Tibial nerve (tissue), 4 donors: ENCODE measurements at regions not wholly inside any gene's neighbourhood (a gene's known extent, or its start where the extent isn't known, plus 50 kb on each side); places are given as distances from the start of the nearest gene placed in this dataset.
"Not testable (repeated sequence)": the region's sequence is repeated elsewhere in the genome, so short reads cannot be mapped to it uniquely, and the experiment has no call there.

Source experiments
- DNase-seq, 2 donors: peaks; one replicate each; pipeline ENCODE4 v3.0.0-alpha.2; 2019; ENCODE audit warnings: low spot score in 2 of 2
- H3K27ac ChIP-seq, 4 donors: fragments of 200-600 bp; sonication (generic) in 3 of 4; one replicate each; pipeline ENCODE4 v1.5.1; 2017 to 2019; ENCODE audit warnings: mild to moderate bottlenecking in 1 of 4
- H3K27me3 ChIP-seq, 2 donors: fragments of 200-600 bp; sonication (generic) in 1 of 2; one replicate each; pipeline versions ENCODE4 v1.5.1 to v1.6.0; 2017 to 2019
- H3K36me3 ChIP-seq, 3 donors: fragments of 200-600 bp; sonication (generic); one replicate each; pipeline ENCODE4 v1.5.1; 2018 to 2019
- H3K4me1 ChIP-seq, 4 donors: fragments of 200-600 bp; sonication (generic) in 3 of 4; one replicate each; pipeline ENCODE4 v1.5.1; 2017 to 2019
- H3K4me3 ChIP-seq, 4 donors: fragments of 200-600 bp; sonication (generic) in 3 of 4; one replicate each; pipeline ENCODE4 v1.5.1; 2017 to 2019; ENCODE audit warnings: mild to moderate bottlenecking in 1 of 4, moderate library complexity in 1 of 4
- H3K9me3 ChIP-seq, 4 donors: fragments of 200-600 bp; sonication (generic) in 3 of 4; one replicate each; pipeline ENCODE4 v1.5.1; 2017 to 2019
- CTCF ChIP-seq, 5 experiments: fragments of 200-600 bp in 3 of 5; fragments of 450-650 bp in 2 of 5; sonication (generic) in 3 of 5; IDR thresholded peaks; one replicate each; pipeline ENCODE4 v1.5.1; 2016 to 2019; ENCODE audit warnings: antibody characterized with exemption in 5 of 5, mild to moderate bottlenecking in 3 of 5, moderate library complexity in 2 of 5
- EP300 ChIP-seq, 2 donors: sonication (generic); formaldehyde crosslinking; IDR thresholded peaks; one replicate each; pipeline ENCODE4 v1.6.1; 2017; ENCODE audit warnings: antibody characterized with exemption in 2 of 2, mild to moderate bottlenecking in 1 of 2
- POLR2A ChIP-seq, 2 donors: fragments of 450-650 bp; IDR thresholded peaks; one replicate each; pipeline ENCODE4 v1.6.1; 2017; ENCODE audit warnings: antibody characterized with exemption in 2 of 2, mild to moderate bottlenecking in 2 of 2, moderate library complexity in 2 of 2
- WGBS, 2 donors: methylation state at CpG; one replicate each; pipeline ENCODE4 v1.1.5; 2018; 5-methylcytosine and 5-hydroxymethylcytosine counted together

GRCh38 chr17:27180322-27180721 is 113.6 kb upstream of the WSB1 start:
- Histone ChIP-seq H3K4me3 (no peak overlapping the region), H3K27me3 (no peaks in the 10 kb centered on the region), H3K36me3 (no peaks in the 10 kb centered on the region), H3K9me3 (peaks cover 0 to 8% (median 0%) of the 10 kb centered on the region in 4 donors), H3K27ac (no peak overlapping the region), H3K4me1 (no peaks in the 10 kb centered on the region)
- WGBS, 2 donors: 79 to 83% methylated on average over 5 of the region's 5 CpGs
- no peak for DNase-seq
- TF ChIP-seq CTCF (IDR thresholded peaks at IDR 0.05): no peak
- no peak for TF ChIP-seq EP300 (IDR thresholded peaks at IDR 0.05)
- no peak for TF ChIP-seq POLR2A (IDR thresholded peaks at IDR 0.05)

GRCh38 chr17:27181379-27181925 is 112.5 kb upstream of the WSB1 start:
- H3K27ac ChIP-seq, H3K4me3 ChIP-seq, H3K9me3 ChIP-seq, DNase-seq, H3K27me3 ChIP-seq, H3K4me1 ChIP-seq, H3K36me3 ChIP-seq: not testable (repeated sequence)
- 30 to 56% methylated on average over 2 of the region's 2 CpGs for WGBS, 2 donors

GRCh38 chr17:27181935-27182334 is 112.0 kb upstream of the WSB1 start:
- Histone ChIP-seq H3K4me3 (no peak overlapping the region), H3K27ac (no peak overlapping the region), H3K9me3 (peaks cover 0 to 8% (median 0%) of the 10 kb centered on the region in 4 donors), H3K4me1 (no peaks in the 10 kb centered on the region), H3K27me3 (no peaks in the 10 kb centered on the region), H3K36me3 (no peaks in the 10 kb centered on the region)
- 79 to 83% methylated on average over 3 of the region's 3 CpGs for WGBS, 2 donors
- TF ChIP-seq CTCF (IDR thresholded peaks at IDR 0.05) (no peak), EP300 (IDR thresholded peaks at IDR 0.05) (no peak), POLR2A (IDR thresholded peaks at IDR 0.05) (no peak)
- DNase-seq: no peak

GRCh38 chr17:27197505-27197904 is 96.4 kb upstream of the WSB1 start:
- H3K4me1 ChIP-seq, H3K27me3 ChIP-seq, H3K4me3 ChIP-seq, H3K27ac ChIP-seq, H3K36me3 ChIP-seq, H3K9me3 ChIP-seq: not testable (repeated sequence)
- DNase-seq: peak in 1 of 2 donors; percentile 14
- TF ChIP-seq CTCF (IDR thresholded peaks at IDR 0.05): peak in 1 of 5 experiments; percentile 25
- 17 to 34% methylated on average over 6 to 7 of the region's 8 CpGs for WGBS, 2 donors

GRCh38 chr17:27199948-27200347 is 94.0 kb upstream of the WSB1 start:
- no peak overlapping the region for H3K27ac ChIP-seq
- H3K4me1 ChIP-seq: no peaks in the 10 kb centered on the region
- TF ChIP-seq CTCF (IDR thresholded peaks at IDR 0.05) (no peak), POLR2A (IDR thresholded peaks at IDR 0.05) (no peak), EP300 (IDR thresholded peaks at IDR 0.05) (no peak)
- WGBS, 2 donors: 64 to 67% methylated on average over 4 of the region's 4 CpGs
- no peak overlapping the region for H3K4me3 ChIP-seq
- no peaks in the 10 kb centered on the region for H3K9me3 ChIP-seq
- no peak for DNase-seq
- H3K36me3 ChIP-seq: no peaks in the 10 kb centered on the region
- no peaks in the 10 kb centered on the region for H3K27me3 ChIP-seq

GRCh38 chr17:27200476-27200875 is 93.4 kb upstream of the WSB1 start:
- H3K27me3 ChIP-seq: no peaks in the 10 kb centered on the region
- no peaks in the 10 kb centered on the region for H3K36me3 ChIP-seq
- H3K4me1 ChIP-seq: no peaks in the 10 kb centered on the region
- H3K9me3 ChIP-seq: no peaks in the 10 kb centered on the region
- DNase-seq: no peak
- H3K4me3 ChIP-seq: no peak overlapping the region
- TF ChIP-seq EP300 (IDR thresholded peaks at IDR 0.05) (no peak), POLR2A (IDR thresholded peaks at IDR 0.05) (no peak), CTCF (IDR thresholded peaks at IDR 0.05) (no peak)
- no peak overlapping the region for H3K27ac ChIP-seq
